Sciatic nerve (tissue), 2 donors: ENCODE measurements at regions not wholly inside any gene's neighbourhood (a gene's known extent, or its start where the extent isn't known, plus 50 kb on each side); places are given as distances from the start of the nearest gene placed in this dataset.

ENCODE experiments used
- ATAC-seq: fragments of 200-7000 bp; cut with Tn5 transposase; one replicate; pipeline ENCODE4 v1.9.1; 2020; ENCODE audit warnings: mild to moderate bottlenecking, moderate library complexity
- DNase-seq: peaks from one replicate; pipeline ENCODE4 v3.0.0-alpha.2; 2020; ENCODE audit warnings: low spot score
- intact Hi-C: fragments of 100-400 bp; cut with DNase I; formaldehyde crosslinking; loops from one replicate; pipeline ENCODE4 v1.14.2; 2022
- donor health status: DM: no; HTN: no; CAD: no.
- donor health status: DM: no; HTN: no; CAD: no.

- no peak for DNase-seq
- no peak for ATAC-seq
- intact Hi-C loops, result no loop called here
These were observed 600.1 kb upstream of the KIRREL3 start for GRCh38 chr11:127600674-127601073.

DNA sequence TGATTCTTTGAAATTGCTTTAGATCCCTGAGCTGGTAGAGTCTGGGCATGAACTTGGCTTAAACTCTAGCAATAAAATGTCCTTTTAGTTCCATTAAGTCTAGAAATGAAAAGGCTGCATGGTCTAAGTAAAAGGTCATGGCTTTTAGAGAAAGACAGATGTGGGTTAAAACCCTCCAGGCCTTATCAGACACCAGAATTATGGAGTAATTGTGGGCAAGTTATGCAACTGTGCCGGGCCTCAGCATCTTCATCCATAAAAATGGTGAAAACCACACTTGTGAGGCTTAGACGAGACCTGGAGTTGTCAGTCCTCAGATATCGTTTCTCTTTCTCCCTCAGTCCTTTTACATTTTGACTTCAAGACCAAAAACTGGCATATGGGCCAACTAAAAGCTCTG lies 597.9 kb upstream of the KIRREL3 start:
- intact Hi-C loops, result no loop called here
- no peak for ATAC-seq

GRCh38 chr11:127596433-127596832 lies 595.9 kb upstream of the KIRREL3 start:
- intact Hi-C loops, result no loop called here
- no peak for DNase-seq
- no peak for ATAC-seq

More for the DNA sequence above, 597.9 kb upstream of the KIRREL3 start:
- DNase-seq, result no peak

- DNase-seq (no peak), ATAC-seq (no peak)
- intact Hi-C loops, result no loop called here
These were observed 591.8 kb upstream of the KIRREL3 start for GRCh38 chr11:127592371-127592770.

GRCh38 chr11:127590314-127590713 lies 589.7 kb upstream of the KIRREL3 start:
- intact Hi-C loops, result no loop called here
- ATAC-seq (no peak), DNase-seq (no peak)

DNA sequence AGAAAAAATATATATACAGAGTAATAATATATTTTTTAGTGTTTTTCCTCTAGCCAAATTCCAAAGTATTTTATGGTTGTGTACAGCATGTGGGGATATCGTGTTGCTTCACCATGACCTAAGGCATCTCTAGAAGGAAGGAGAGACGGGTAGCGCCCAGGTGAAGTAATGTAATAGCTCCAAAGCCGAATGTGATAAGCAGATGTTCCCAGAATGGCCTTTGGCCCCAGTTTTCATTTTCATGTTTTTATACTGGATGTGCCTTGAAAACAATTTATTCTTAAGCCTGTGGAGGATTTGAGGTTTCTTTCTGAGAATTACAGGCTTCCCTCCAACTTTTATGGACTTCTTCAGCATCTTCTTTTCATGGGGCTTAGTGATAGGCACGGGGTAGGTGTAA lies 587.9 kb upstream of the KIRREL3 start:
- DNase-seq (no peak), ATAC-seq (no peak)
- intact Hi-C loops, result no loop called here

DNA sequence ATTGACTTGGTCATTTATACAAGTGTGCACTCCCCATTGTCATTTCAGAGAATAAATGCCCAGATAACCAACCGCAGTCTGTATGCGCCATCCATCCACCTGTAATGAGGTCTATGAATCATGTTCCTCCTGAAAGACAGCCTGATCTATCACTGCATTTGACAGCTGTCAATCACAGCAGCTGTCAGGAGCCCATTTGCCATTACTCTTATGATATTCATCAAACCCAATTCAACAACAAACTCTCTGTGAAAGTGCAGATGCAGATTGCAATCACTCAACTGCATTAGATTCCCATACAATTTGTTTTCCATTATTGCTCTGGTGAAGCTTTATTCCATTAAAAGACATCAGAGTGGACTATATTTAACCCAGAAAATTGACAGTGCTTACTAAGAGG lies 586.9 kb upstream of the KIRREL3 start:
- no peak for ATAC-seq
- intact Hi-C loops, result no loop called here
- DNase-seq, result no peak

GRCh38 chr11:127576210-127576609 lies 575.6 kb upstream of the KIRREL3 start:
- DNase-seq (no peak), ATAC-seq (no peak)
- intact Hi-C loops, result no loop called here

GRCh38 chr11:127574478-127574877 lies 573.9 kb upstream of the KIRREL3 start:
- ATAC-seq, result no peak
- no peak for DNase-seq
- intact Hi-C loops, result no loop called here

- ATAC-seq, result no peak
- DNase-seq, result no peak
- intact Hi-C loops, result no loop called here
These were observed 568.3 kb upstream of the KIRREL3 start for GRCh38 chr11:127568891-127569290.

DNA sequence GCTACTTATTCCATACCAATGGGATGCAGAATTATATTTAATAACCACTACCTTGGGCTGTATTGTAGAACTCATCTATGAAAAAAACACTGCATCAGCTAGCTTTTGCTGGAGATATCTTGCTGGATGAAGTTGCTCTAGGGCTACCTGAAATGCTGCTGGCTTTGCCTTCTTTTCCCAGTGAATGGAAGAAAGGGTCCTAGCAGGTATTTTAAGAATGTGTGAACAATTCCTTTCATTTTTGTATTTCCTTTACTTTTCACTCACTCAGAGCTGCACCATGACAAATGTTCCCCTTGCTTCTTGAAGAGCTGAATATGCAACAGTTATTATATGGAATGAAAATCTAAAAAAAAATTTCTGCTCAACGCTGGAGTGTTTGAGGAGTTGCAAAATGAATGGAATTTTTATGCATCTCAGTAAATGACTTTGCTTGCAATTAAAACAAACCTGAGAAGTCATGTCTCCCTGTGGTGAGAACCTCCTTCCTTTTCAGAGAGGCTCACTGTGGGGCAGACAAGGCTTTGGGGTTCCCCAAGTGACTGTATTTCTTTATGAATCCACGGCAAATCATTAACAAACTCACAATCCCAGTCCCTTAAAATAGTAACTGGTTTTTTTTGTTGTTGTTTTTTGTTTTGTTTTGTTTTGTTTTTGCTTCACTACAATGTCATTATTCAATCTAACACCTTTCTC lies 566.8 kb upstream of the KIRREL3 start:
- intact Hi-C loops, result no loop called here
- no peak for ATAC-seq
- no peak for DNase-seq

DNA sequence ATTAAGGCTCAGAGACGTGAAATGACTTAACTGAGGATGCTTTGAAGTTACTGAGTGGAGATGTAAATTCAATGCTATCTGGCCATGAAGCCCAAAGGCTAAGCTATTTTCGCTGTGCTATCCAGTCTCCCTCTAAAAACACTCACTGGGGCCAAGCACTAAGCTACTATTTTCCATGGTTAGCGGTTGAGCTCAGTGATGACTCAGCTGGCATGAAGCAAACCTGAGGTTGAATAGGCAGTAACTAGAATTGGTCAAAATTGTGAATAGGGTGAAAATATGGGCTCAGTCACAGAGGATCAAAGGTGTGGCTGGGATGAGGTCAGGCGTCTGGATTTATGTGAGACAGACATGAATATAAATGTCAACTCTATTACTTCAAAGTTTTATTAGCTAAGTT lies 564.2 kb upstream of the KIRREL3 start:
- ATAC-seq (no peak), DNase-seq (no peak)
- intact Hi-C loops, result no loop called here

DNA sequence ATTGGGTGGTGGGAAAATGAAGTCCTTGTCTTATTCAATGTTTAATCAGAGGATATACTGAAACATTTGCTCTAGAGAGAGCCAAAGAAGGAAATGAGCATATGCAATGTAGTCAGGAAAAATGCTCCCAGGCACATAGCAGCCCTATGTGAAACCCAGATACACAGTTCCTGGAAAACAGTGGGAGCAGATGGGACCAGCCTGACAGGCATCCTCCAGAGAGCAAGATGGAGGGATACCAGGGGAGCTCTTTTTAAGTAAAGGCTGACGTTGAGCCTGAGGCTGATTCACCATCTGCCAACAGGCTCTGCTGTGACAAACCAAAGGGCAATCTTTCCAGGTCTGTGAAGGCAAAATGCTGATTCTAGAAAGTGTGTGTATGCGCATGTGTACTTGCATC lies 559.4 kb upstream of the KIRREL3 start:
- ATAC-seq (no peak), DNase-seq (no peak)
- intact Hi-C loops, result no loop called here

DNA sequence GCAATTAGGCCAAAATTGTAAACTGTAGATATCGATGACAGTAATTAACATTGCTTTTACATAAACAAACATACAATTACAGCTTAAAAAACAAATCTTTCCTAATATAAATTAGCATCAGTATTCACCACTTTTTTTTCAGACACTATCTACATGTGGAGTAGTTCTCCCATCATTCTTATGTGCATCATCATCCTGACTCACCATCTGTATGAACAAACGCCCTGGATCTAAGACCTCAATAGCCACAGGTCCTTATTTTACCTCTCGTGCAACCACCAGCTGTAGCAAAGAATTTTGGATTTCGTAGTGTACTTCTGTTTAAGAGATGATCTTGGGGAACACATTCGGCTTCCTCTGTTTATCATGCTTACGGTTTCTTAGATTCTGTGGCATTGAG lies 551.9 kb upstream of the KIRREL3 start:
- intact Hi-C loops, result no loop called here
- ATAC-seq (no peak), DNase-seq (no peak)

DNA sequence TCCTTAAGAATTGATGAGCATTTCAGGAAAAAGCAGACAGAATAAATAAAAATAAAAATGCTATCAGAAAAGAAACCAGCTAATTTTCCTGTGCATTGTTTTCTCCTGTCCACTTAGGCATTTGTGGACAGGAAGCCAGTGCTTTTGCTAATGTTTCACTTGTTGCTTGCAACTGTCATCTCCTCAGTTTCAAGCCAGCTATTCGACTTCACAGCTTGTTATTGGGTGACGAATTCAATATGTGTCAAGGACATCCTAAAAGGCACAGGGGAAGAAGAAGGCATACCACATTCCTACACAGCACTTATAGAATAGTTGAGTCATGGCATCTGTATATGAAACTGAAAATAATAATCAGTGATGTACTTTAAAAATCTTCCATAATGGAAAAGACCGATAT lies 530.6 kb upstream of the KIRREL3 start:
- intact Hi-C loops, result no loop called here
- DNase-seq, result no peak
- no peak for ATAC-seq

- ATAC-seq (no peak), DNase-seq (no peak)
- intact Hi-C loops, result no loop called here
These were observed 527.7 kb upstream of the KIRREL3 start for GRCh38 chr11:127528297-127528696.

GRCh38 chr11:127524618-127525017 lies 524.0 kb upstream of the KIRREL3 start:
- intact Hi-C loops, result no loop called here

DNA sequence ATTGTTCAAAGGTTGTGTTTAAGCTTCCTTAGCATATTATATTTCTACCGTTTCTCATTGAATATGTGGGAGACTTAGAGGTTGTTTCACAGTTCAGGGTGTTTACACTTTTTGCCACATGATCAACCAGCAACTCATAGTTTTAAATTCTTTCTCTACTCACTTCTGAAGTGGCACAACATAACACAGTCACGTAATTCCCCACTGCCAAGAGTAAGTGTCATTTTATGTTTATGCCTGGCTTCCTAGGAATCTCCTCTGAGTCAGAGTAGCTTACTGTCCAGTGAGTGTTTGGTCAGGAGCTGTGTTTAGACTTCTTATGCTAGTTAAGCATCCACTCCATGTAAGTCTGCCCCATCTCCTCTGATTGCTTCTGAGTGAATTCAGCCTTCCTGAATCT lies 520.8 kb upstream of the KIRREL3 start:
- no peak for DNase-seq
- intact Hi-C loops, result no loop called here
- ATAC-seq, result no peak

More at GRCh38 chr11:127524618-127525017, 524.0 kb upstream of the KIRREL3 start:
- no peak for DNase-seq
- ATAC-seq, result no peak

- intact Hi-C loops, result no loop called here
- DNase-seq, result no peak
- no peak for ATAC-seq
These were observed 507.3 kb upstream of the KIRREL3 start for GRCh38 chr11:127507851-127508250.

DNA sequence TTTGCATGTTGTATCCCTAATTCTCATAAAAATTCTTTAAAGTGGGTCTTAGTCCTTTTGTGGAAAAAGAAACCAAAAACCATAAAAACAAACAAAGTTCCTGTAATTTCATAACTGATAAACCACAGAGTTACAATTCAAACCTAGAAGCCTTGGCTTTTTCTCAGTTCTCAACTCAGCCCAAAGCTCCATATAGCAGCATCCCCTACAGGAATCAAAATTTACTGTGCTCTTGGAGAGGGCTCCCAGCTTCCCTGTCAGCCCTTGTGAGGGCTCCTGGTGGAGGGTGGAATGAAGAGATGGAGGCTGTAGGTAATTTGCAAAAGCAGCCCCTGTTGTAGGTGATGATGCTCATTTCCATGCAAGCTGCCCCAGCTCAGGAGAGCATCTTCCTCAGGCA lies 506.1 kb upstream of the KIRREL3 start:
- ATAC-seq, result no peak
- no peak for DNase-seq
- intact Hi-C loops, result no loop called here

GRCh38 chr11:127506126-127506525 lies 505.6 kb upstream of the KIRREL3 start:
- ATAC-seq (no peak), DNase-seq (no peak)
- intact Hi-C loops, result no loop called here

DNA sequence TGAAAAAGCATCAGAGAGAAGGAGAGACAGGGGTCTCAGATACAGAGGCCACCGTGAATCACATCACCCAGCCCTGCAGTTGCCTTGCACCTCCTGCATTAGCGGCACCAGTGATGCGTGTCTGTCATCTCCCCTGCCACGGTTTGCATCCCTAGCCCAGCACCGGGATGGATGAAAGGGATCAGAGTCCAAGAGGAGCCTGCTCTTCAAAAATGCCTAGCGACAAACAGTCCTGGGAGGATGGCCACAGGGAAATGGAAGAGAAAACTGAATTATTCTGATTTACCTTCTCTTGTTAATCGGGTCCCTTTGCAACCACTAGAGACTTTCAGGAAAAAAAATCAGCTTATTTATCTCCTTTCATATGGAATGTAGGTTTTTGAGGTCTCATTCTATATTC lies 495.6 kb upstream of the KIRREL3 start:
- DNase-seq (no peak), ATAC-seq (no peak)
- intact Hi-C loops, result no loop called here
